Ishikawa (cell line): ENCODE measurements at regions not wholly inside any gene's neighbourhood (a gene's known extent, or its start where the extent isn't known, plus 50 kb on each side); places are given as distances from the start of the nearest gene placed in this dataset.

Experiments
- CREB1 ChIP-seq: IDR thresholded peaks from 2 replicates; pipeline ENCODE4 v1.6.1; 2012; ENCODE audit warnings: low read depth
- EGR1 ChIP-seq: IDR thresholded peaks from 2 replicates; pipeline ENCODE4 v1.6.1; 2012
- EP300 ChIP-seq: IDR thresholded peaks from 2 replicates; pipeline ENCODE4 v1.6.1; 2012; ENCODE audit warnings: borderline replicate concordance
- MAX ChIP-seq: IDR thresholded peaks from 2 replicates; pipeline ENCODE4 v1.6.1; 2012
- REST ChIP-seq: IDR thresholded peaks from 2 replicates; pipeline ENCODE4 v1.6.1; 2012; ENCODE audit warnings: low read depth, mild to moderate bottlenecking
- TAF1 ChIP-seq: IDR thresholded peaks from 2 replicates; pipeline ENCODE4 v1.6.1; 2012; ENCODE audit warnings: low read depth, mild to moderate bottlenecking
- TCF12 ChIP-seq: IDR thresholded peaks from 2 replicates; pipeline ENCODE4 v1.6.1; 2012; ENCODE audit warnings: low read depth

GRCh38 chr10:65710306-65710705 lies 1215.5 kb upstream of the LRRTM3 start:
- no peak for TF ChIP-seq TCF12
- no peak for TF ChIP-seq EGR1
- no peak for TF ChIP-seq REST
- TF ChIP-seq MAX: no peak
- TF ChIP-seq EP300: no peak
- no peak for TF ChIP-seq CREB1
- TF ChIP-seq TAF1: no peak
